ENCODE measurements at regions not wholly inside any gene's neighbourhood (a gene's known extent, or its start where the extent isn't known, plus 50 kb on each side); places are given as distances from the start of the nearest gene placed in this dataset.

DNA sequence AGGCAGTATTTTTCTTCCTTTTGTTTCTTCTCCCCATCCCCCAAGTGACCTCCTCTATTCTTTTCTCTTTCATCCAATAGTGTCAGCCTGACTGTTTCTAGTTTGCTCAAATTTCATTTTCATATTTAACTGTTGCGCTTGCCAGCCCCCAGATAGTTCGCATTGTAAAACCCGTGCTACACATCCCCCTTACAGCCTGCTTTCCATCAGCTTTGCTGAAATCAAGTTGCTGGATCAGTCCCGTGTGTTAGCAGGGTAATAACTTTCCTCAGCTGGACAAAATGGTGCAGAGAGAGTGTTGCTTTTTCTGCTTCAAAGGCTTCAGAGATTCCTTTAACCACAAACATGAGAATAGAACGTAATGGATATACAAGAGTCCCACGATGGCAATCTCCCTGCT is 180.6 kb upstream of the NPVF start:
- Histone ChIP-seq H3K9me3 (no peaks in the 10 kb centered on the region), H3K27ac (no peak overlapping the region), H3K4me1 (ENCODE audit: control insufficient read depth in 1 of 2, insufficient read depth in 1 of 2, low read depth in 1 of 2, low read length in 1 of 2) (no peaks in the 10 kb centered on the region), H3K36me3 (no peaks in the 10 kb centered on the region), H3K4me3 (ENCODE audit: low read depth in 1 of 2, low read length in 1 of 2) (no peak overlapping the region), H3K27me3 (peaks cover 19% of the 10 kb centered on the region)
- TF ChIP-seq CTCF (IDR thresholded peaks at IDR 0.05): no peak

- Histone ChIP-seq H3K9me3 (no peaks in the 10 kb centered on the region), H3K4me3 (ENCODE audit: low read depth in 1 of 2, low read length in 1 of 2) (no peak overlapping the region), H3K27ac (no peak overlapping the region), H3K27me3 (peaks cover 19% of the 10 kb centered on the region), H3K4me1 (ENCODE audit: control insufficient read depth in 1 of 2, insufficient read depth in 1 of 2, low read depth in 1 of 2, low read length in 1 of 2) (no peaks in the 10 kb centered on the region), H3K36me3 (no peaks in the 10 kb centered on the region)
- no peak for TF ChIP-seq CTCF (IDR thresholded peaks at IDR 0.05)
Observed at GRCh38 chr7:25409897-25410636, 181.8 kb upstream of the NPVF start.

DNA sequence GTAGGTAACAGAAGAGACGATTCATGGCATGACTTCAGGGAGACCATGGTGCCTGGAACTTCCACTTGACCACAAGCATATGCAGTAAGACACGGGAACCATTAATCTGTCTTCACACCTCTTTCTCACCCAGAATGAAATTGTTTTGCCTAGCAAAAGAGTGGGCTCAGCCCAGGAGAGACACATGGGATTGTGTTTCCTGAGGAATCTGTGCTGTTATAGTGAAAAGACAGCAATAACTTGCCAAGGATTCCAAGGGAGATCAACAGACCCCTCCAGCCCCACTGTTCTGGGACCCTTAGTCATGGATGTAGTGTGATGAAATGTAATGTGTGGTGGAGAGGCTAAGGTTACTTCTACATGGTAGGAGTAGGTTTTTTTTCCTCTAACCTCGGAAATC is 192.5 kb upstream of the NPVF start:
- Histone ChIP-seq H3K4me3 (ENCODE audit: low read depth in 1 of 2, low read length in 1 of 2) (no peak overlapping the region), H3K9me3 (no peaks in the 10 kb centered on the region), H3K27ac (no peak overlapping the region), H3K27me3 (no peaks in the 10 kb centered on the region), H3K36me3 (no peaks in the 10 kb centered on the region), H3K4me1 (ENCODE audit: control insufficient read depth in 1 of 2, insufficient read depth in 1 of 2, low read depth in 1 of 2, low read length in 1 of 2) (no peaks in the 10 kb centered on the region)
- no peak for TF ChIP-seq CTCF (IDR thresholded peaks at IDR 0.05)

- TF ChIP-seq CTCF (IDR thresholded peaks at IDR 0.05): no peak
- Histone ChIP-seq H3K27me3 (no peaks in the 10 kb centered on the region), H3K36me3 (no peaks in the 10 kb centered on the region), H3K4me1 (ENCODE audit: control insufficient read depth in 1 of 2, insufficient read depth in 1 of 2, low read depth in 1 of 2, low read length in 1 of 2) (no peaks in the 10 kb centered on the region), H3K27ac (no peak overlapping the region), H3K9me3 (no peaks in the 10 kb centered on the region), H3K4me3 (ENCODE audit: low read depth in 1 of 2, low read length in 1 of 2) (no peak overlapping the region)
Observed at GRCh38 chr7:25424113-25424512, 195.8 kb upstream of the NPVF start.

- Histone ChIP-seq H3K4me3 (ENCODE audit: low read depth in 1 of 2, low read length in 1 of 2) (no peak overlapping the region), H3K36me3 (no peaks in the 10 kb centered on the region), H3K4me1 (ENCODE audit: control insufficient read depth in 1 of 2, insufficient read depth in 1 of 2, low read depth in 1 of 2, low read length in 1 of 2) (no peaks in the 10 kb centered on the region), H3K27ac (no peak overlapping the region), H3K27me3 (no peaks in the 10 kb centered on the region), H3K9me3 (no peaks in the 10 kb centered on the region)
- no peak for TF ChIP-seq CTCF (IDR thresholded peaks at IDR 0.05)
Observed at GRCh38 chr7:25424855-25425254, 196.6 kb upstream of the NPVF start.

Data from neutrophil (primary cell).